ENCODE measurements at regions not wholly inside any gene's neighbourhood (a gene's known extent, or its start where the extent isn't known, plus 50 kb on each side); places are given as distances from the start of the nearest gene placed in this dataset.
"Not testable (repeated sequence)": the region's sequence is repeated elsewhere in the genome, so short reads cannot be mapped to it uniquely, and the experiment has no call there.

DNA sequence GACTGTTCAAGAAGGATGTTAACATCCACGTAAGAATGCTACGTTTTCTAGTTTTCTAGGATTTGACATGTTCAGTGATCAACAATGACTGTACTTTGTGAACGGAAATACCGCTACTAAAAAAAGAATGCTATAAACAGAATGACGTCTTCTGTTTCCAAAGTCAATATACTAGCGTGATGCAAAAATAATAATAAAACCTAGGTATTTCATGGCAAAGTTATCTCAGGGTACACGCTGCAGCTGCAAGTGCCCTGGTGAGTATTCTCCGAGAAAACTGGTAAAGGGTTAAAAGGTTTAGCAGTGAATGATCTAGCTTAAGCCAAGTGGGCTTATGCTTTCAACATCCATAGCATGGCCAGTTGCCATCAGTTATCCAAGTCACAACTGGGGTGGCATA lies 653.3 kb upstream of the PFKP start:
- no peak for DNase-seq

DNA sequence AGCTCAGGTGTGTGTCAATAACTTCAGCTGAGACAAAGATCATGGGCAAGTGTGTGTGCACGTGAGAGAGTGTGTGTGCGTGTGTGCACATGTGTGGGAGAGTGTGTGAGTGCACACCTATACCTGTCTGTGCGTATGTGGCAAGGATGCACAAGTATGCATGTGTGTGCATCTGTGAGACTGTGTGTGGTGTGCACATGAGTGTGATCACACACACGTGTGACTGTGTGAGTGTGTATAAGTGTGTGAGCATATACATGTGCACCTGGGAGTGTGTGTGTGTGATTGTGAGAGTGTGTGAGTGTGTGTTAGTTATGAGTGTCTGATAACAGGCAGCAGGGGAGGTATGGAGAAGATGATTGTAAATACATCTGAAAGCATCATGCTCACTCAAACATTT lies 657.3 kb upstream of the PFKP start:
- DNase-seq, result no peak

DNA sequence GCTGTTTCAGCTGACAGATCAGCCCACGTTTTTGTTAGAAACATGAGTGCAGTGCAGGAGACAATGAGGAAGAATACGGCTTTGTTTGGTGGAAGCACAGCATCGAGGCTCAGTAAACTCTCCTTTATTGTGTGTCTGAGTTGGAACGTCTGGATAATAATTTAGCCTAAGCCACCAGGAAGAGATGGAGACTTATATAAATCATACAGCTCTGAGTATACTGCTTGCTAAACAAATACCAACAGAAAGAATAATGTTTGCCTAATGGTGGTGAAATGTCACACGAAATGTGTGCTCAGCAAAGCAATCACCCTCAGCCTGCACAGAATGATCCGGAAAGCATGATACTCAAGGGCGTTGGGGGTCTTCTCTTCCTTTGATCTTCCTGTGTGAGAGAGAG lies 664.1 kb upstream of the ADARB2 start:
- no peak for DNase-seq

GRCh38 chr10:2399482-2399881 lies 662.2 kb upstream of the ADARB2 start:
- no peak for DNase-seq

GRCh38 chr10:2392145-2392812 lies 655.0 kb upstream of the ADARB2 start:
- no peak for DNase-seq

GRCh38 chr10:2387672-2388071 lies 650.3 kb upstream of the ADARB2 start:
- DNase-seq, result no peak

DNA sequence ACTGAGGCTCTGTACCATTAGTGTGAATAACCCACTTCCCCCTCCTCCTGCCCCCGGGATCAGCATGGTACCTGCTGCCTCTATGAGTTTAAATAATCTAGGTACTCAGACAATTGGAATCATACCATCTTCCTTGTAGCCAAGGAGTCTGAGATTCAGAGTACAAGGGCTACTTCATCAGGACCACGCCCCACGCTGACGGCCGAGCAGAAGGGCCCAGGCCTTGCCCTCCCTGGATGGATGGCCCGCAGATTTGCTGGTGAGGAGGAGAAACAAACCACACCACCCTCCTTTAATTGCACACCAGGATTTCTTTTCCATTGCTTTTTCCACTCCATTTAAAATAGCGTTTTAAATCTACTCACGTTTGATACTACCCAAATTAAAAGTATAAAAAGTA lies 649.9 kb upstream of the ADARB2 start:
- no peak for DNase-seq

DNA sequence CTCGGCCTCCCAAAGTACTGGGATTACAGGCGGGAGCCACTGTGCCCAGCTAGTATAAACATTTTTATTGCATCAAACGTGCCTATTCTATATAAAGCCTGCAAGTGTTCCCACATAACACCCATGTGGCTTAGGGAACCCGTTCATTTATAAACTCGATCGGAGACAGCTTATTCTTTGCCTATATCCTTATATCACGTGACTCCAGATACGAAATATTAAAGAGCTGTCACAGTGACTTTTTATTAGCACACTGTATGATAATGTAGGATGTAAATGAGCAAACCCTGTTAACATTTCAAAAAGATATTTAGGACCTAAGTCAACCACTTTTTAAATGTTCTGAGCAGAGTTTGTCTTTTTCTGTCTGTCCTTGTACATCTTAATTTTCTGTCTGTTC lies 642.9 kb upstream of the ADARB2 start:
- DNase-seq, result no peak

DNA sequence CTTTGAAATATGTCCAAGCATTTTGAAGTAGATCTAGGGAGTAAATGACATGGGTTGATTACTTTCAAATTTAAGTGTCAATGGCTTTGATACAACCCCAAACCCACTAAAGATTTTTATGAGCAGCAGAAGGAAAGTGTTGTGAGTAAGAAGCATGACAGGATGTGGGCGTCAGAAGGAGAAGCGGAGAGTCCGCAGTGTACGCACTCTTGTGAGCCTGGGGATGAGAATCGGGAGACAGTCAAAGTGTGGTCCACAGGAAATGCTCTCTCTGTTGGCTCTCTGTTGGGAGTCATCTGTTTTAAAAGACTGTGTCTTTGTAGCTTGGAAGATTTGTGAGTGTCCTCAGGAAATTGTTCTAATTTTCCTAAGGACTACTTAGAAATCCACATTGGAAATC lies 629.8 kb upstream of the ADARB2 start:
- no peak for DNase-seq

DNA sequence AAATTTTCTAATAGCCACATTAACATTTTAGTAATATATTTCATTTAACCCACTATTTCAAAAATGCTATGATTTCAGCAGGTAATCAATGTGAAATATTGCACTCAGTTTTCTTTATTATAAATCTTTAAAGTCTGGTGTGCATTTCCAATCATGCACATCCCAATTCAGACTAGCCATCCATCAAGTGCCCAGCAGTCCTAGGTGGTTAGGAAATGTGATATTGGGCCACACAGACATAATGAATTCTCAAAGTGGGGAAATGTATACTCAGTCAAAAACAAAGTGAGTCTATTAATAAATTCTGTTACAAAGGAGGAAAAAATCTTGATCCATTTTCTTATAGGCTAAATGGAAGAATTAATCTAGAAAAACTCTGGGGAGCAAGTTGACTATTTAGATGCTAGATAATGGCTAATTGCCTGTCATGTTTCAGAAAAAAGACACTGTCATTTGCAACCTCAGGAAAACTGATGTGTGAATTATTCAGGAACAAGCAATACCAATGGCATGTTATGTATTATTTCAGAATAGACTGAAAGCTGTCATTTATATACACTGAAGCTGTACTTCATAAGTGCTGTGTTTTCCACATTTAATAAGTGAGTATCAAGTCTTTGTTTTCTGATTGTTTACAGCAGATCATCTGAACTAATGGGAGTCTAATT lies 629.1 kb upstream of the ADARB2 start:
- DNase-seq, result no peak

- DNase-seq, result no peak
These were observed 625.0 kb upstream of the ADARB2 start for GRCh38 chr10:2362331-2362730.

DNA sequence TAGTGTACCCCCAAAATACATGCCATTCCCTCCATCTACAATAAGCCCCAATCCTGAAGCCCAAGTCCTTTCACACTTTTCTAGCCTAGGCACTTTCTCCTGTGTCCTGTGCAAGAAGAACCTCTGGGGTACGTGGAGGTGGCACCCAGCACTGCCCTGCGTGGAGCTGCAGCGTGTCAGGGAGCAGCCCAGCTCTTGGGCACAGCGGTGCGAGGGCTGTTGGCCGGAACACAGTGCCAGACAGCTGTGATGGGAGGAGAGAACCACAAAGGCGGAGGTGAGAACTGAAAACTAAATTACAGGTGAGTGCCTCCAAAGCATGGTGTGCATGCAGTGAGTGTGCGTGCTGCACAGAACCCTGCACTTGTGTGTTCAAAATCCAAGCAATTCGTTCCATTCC lies 621.3 kb upstream of the ADARB2 start:
- DNase-seq, result no peak

DNA sequence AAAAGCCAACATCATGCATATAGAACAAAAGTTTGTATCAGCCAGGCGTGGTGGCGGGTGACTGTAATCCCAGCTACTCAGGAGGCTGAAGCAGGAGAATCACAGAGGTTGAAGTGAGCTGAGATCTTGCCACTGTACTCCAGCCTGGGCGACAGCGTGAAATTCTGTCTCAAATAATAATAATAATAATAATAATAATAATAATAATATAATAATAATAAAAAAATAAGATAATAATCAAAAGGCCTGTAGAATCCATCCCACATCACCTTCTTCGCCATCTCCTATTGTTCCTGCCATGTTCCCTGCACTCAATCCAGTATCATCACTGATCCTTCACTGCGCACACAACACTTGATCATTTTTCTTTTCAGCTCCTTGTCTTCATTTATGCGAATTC lies 619.3 kb upstream of the ADARB2 start:
- no peak for DNase-seq

- DNase-seq, result no peak
These were observed 614.2 kb upstream of the ADARB2 start for GRCh38 chr10:2351566-2351965.

DNA sequence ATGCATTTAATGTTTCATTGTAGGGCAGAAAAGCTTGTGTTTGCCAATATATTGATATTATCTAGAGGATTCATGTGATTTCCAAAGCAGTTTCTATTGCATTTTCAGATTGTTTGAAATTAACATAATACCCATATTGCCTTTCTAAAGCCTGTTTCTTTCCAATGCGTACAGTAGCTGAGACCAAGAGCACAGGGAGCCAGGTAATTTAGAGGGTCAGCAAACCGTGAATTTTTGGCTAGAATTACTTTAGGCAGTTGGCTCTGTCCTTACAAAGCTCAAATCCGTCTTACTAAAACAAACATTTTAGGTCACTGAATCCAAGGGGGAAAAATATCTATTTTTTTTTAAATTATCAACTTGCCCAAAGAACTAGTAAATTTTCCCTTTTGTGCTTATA lies 604.9 kb upstream of the ADARB2 start:
- DNase-seq, result no peak

DNA sequence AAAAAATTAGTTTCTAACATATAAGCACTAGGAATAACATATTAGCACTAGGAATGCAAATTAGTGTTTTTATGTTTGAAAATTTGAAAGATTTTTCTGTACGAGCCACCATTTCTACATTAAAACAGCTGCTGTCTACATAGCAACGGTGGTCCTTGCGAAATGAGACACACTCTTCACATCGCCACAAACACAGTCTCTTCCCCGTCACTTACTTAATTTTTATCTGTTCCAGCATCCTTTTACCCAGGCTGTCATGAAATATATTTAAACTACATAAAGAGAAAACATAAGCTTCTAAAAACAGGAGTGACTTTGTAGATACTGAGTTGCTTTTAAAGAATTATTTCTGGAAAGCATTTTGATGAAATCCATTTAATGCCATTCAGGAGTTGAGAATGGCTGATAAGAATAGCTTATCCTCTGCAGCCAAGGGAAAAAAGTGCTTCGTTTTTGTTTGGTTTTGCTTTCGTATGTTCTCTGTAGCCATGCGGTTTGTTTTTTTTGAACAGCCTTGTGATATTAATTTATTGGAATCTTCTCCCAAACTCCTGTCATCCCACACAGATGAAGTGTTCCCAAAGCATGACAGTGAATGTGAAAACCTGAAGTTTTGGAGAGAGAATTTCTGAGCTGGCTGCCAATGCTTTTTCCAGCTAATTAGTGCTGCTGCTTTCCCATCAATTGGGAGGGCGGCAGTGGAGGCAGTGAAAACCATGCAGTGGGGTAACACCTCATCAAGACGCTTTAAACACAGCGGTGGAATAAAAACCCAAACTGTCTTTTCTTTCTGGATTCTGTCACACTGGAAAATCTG lies 603.7 kb upstream of the ADARB2 start:
- DNase-seq, result no peak

GRCh38 chr10:2335626-2336025 lies 598.3 kb upstream of the ADARB2 start:
- no peak for DNase-seq

- DNase-seq, result no peak
These were observed 597.2 kb upstream of the ADARB2 start for GRCh38 chr10:2334575-2334974.

GRCh38 chr10:2329082-2329481 lies 591.8 kb upstream of the ADARB2 start:
- DNase-seq, result no peak

DNA sequence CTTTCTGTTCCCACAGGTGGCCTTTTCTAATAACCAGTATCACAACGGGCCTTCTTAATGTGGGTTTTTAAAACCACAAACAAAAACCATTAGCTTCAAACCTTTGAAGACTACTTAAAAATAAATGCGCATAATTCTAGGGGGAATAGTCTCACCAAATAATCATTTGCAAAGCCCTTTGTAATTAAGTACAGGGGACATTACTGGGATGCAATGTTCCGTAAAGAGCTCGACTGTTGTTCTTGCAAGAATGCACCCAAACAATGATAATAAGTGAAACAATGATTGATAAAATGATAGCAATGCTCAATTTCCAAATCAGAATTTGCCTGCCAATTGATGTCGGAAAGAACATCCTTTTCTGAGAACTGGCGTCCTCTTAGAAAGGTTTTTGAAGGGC lies 589.1 kb upstream of the ADARB2 start:
- DNase-seq, result no peak

DNA sequence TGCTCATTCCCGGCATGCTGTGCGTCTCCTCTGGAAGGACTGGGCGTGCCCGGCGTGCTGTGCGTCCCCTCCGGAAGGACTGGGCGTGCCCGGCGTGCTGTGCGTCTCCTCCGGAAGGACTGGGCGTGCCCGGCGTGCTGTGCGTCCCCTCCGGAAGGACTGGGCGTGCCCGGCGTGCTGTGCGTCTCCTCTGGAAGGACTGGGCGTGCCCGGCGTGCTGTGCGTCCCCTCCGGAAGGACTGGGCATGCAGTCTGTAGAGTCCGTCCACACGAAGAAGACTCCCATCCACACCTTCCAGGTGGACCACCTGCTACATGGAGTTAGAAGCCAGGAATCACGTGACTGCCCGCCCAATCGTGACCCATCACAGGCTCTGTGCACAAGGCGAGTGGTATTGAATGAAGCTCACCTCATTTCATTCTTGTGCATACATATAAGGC lies 577.7 kb upstream of the ADARB2 start:
- not testable (repeated sequence) for DNase-seq

- DNase-seq, result no peak
These were observed 568.8 kb upstream of the ADARB2 start for GRCh38 chr10:2306081-2306480.

DNA sequence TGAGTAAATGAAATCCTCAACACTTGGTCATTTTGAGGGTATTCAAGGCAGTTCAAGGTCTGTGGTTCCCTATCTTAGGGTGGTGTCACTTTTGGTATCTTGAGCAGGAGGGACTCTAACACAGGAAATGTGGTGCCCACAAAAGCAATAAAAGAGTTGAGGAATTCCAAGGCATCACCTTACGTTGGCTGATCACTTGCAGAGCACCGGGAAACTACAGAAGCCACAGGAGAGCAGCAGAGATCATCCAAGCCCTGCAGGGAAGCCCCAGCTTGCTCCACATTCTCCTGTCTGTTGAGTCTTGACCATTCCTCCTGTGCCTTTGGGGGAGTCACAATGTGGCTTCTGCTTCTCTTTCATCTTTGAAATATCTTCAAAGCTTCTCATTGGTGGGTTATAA lies 565.8 kb upstream of the ADARB2 start:
- no peak for DNase-seq

DNA sequence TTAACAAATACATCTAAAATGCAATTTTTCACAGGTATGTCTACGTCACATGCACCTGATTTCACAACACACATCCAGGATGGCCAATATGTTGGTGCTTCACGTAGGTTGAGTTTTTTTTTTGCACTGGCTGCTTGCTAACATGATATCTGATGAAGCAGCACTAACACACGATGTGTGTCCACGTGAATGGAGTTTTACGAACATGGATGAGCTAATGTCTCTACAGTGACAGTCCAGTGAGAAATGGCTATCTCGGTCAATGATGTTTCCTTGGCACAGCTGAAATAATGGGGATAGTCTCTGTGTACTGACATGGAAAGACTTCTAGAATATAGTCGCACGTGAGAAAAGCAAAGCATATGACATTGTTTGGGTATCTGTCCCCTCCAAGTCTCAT lies 563.9 kb upstream of the ADARB2 start:
- no peak for DNase-seq
